Brain microvascular endothelial cell (primary cell): ENCODE measurements at regions not wholly inside any gene's neighbourhood (a gene's known extent, or its start where the extent isn't known, plus 50 kb on each side); places are given as distances from the start of the nearest gene placed in this dataset.

Experiments
- DNase-seq: peaks from one replicate; pipeline ENCODE4 v3.0.0-alpha.2; 2020
- H3K27ac ChIP-seq: fragments of 250-450 bp; sonication (Bioruptor Pico); 2 replicates; pipeline ENCODE4 v1.5.1; 2020; ENCODE audit warnings: mild to moderate bottlenecking, moderate library complexity
- H3K27me3 ChIP-seq: fragments of 250-450 bp; sonication (Bioruptor Pico); replicated peaks from 2 replicates; pipeline ENCODE4 v1.5.1; 2020; ENCODE audit warnings: mild to moderate bottlenecking
- H3K36me3 ChIP-seq: fragments of 250-450 bp; sonication (Bioruptor Pico); replicated peaks from 2 replicates; pipeline ENCODE4 v1.5.1; 2020; ENCODE audit warnings: mild to moderate bottlenecking
- H3K4me3 ChIP-seq: 2 replicates; pipeline ENCODE4 v1.5.1; 2011; ENCODE audit warnings: low read depth, mild to moderate bottlenecking, control low read depth, low read length, moderate library complexity
- in situ Hi-C: cut with HindIII; loops from 2 replicates; pipeline ENCODE4 v1.10.0; 2017; ENCODE audit warnings: low sequenced_read_pairs, low pct_ligation_motif_present
- TF ChIP-seq, protein P1 (sequence below): IDR thresholded peaks from 2 replicates; pipeline ENCODE4 v1.5.1; 2011; ENCODE audit warnings: low read depth, mild to moderate bottlenecking, moderate library complexity, low read length, control low read depth, inconsistent platforms; ENCODE audit errors: missing control alignments

DNA sequence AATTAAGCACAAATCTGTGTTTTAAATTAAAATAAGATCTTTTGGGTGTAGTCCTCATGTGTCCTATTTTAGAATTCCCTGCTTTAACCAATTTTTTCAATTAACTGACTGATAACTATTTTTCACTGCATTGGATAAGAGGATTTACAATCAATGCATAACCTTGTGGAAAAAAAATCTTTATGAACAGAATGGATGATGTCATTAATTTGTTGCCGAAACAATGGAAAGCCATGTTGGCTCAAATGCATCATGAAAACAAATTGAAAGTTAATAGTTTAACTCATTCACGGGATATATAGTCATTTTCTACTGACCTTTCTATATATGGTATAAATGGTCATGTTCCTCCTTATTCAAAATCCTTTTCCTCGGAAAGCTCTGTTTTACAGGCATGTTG, 82.3 kb downstream of the PRLHR start:
- in situ Hi-C loops = no loop called here
- H3K4me3 ChIP-seq = no peak overlapping the region

DNA sequence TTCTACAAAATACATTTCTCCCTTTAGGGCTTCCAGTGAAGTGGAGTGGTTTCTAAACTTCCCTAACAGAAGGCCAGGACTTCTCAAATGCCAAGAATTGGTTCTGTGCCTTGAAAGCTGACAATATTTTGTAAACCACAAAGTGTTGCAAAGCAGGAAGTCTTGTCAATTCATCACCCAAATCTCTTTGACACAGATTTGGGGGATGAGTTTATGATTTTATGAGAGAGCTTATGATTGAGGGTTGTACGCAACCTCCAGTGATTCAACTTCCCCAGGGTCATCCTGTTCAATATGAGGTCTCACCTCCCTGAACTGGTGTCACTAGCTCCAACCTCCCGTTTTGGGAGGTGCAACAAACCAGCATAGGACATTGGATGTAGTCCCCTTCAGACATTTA, 83.7 kb downstream of the PRLHR start:
- in situ Hi-C loops = no loop called here
- TF ChIP-seq, protein P1, sequence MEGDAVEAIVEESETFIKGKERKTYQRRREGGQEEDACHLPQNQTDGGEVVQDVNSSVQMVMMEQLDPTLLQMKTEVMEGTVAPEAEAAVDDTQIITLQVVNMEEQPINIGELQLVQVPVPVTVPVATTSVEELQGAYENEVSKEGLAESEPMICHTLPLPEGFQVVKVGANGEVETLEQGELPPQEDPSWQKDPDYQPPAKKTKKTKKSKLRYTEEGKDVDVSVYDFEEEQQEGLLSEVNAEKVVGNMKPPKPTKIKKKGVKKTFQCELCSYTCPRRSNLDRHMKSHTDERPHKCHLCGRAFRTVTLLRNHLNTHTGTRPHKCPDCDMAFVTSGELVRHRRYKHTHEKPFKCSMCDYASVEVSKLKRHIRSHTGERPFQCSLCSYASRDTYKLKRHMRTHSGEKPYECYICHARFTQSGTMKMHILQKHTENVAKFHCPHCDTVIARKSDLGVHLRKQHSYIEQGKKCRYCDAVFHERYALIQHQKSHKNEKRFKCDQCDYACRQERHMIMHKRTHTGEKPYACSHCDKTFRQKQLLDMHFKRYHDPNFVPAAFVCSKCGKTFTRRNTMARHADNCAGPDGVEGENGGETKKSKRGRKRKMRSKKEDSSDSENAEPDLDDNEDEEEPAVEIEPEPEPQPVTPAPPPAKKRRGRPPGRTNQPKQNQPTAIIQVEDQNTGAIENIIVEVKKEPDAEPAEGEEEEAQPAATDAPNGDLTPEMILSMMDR = no peak
- no peaks in the 10 kb centered on the region for H3K27me3 ChIP-seq
- no peaks in the 10 kb centered on the region for H3K36me3 ChIP-seq
- no peak overlapping the region for H3K27ac ChIP-seq
- H3K4me3 ChIP-seq = no peak overlapping the region
- DNase-seq = no peak

More for the DNA sequence above, 82.3 kb downstream of the PRLHR start:
- no peak for DNase-seq
- no peak overlapping the region for H3K27ac ChIP-seq
- H3K36me3 ChIP-seq = no peaks in the 10 kb centered on the region
- no peaks in the 10 kb centered on the region for H3K27me3 ChIP-seq
- TF ChIP-seq, protein P1 = no peak

DNA sequence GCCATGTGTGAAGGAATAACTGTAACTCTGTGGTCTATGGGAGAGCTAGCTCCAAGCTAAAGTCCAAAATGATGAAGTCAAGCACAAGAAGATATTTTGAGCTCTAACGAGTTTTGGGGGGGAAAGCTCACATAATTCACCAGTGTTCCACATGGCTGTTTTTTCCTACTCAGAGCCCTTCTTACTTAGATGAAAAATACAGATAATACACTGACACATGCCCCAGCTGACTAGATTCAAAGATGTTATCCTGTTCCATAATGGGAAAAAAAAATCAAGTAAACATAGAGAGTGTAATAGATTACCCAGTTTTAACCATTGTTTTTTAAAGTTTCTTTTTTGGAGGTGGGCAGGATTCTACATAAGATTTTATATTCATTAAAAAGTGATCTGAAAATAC, 86.6 kb downstream of the PRLHR start:
- H3K27ac ChIP-seq = no peak overlapping the region
- no peak for DNase-seq
- TF ChIP-seq, protein P1 = no peak
- in situ Hi-C loops = no loop called here
- H3K36me3 ChIP-seq = no peaks in the 10 kb centered on the region
- no peak overlapping the region for H3K4me3 ChIP-seq
- H3K27me3 ChIP-seq = no peaks in the 10 kb centered on the region

DNA sequence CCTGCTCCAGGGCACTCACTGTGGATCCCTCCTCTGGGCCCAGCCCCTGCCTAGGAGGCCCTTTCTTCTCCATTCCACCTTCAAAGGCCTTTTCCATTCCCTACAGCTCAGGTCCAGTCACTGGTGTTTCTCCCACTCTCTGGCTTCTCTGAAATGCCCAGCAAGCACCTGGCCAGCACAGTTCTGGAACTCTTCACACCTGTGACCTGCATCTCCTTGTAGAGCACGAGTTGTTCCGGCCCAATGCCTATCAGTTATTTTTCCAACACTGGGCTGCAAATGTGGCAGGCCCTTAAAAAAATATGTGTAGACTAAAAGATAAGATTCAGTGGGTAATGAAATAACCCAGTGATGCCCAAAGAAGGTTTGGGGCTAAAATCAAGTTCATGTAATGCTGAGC, 87.1 kb downstream of the PRLHR start:
- TF ChIP-seq, protein P1 = no peak
- no peak overlapping the region for H3K27ac ChIP-seq
- in situ Hi-C loops = no loop called here
- no peaks in the 10 kb centered on the region for H3K36me3 ChIP-seq
- no peaks in the 10 kb centered on the region for H3K27me3 ChIP-seq
- H3K4me3 ChIP-seq = no peak overlapping the region
- DNase-seq = no peak

DNA sequence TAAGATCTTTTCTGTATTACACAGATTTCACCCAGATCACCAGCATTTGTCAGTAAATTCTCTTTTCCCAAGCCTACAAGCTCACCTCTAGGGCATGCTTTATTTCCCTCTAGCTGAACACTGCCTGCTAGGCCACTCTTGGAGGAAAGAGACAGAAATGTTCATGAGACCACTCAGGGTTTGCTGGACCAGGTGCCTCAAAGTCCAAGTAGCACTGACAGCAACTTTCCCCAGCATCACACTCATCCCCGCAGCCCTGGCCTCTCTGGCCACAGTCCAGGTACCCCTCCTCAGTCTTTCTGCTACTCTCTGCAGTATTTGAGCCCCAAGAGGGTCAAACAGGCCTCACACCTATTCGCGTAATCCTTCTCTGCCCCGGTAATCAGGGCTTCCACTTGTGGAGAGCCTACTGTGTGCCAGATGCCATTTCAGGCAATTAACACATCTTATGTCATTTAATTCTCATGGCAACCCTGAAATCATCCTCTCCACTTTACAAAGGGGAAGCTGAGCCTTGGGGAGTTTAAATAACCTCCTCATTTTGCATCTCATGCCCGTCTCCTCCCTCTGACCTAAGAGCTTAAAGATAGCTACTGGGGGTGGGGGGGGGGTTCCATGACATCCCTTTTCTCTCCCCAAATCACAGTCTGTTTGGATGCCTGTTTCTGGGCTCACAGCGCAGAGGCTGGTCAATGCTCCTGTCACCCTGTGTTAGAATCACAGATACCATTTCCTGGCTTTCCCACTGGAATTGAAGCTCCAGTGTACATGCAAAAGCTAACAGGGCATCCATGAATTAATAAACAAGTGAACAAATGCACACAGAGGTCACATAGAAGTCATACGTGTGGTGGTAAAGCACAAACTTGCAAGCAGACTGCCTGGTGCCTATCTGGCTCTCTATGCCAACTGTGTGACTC, 88.5 kb downstream of the PRLHR start:
- Histone ChIP-seq H3K27me3 (no peaks in the 10 kb centered on the region), H3K4me3 (no peak overlapping the region), H3K36me3 (no peaks in the 10 kb centered on the region), H3K27ac (no peak overlapping the region)
- in situ Hi-C loops = no loop called here
- no peak for DNase-seq
- TF ChIP-seq, protein P1 = no peak
